ENCODE measurements at regions not wholly inside any gene's neighbourhood (a gene's known extent, or its start where the extent isn't known, plus 50 kb on each side); places are given as distances from the start of the nearest gene placed in this dataset.
"Not testable (repeated sequence)": the region's sequence is repeated elsewhere in the genome, so short reads cannot be mapped to it uniquely, and the experiment has no call there.

DNA sequence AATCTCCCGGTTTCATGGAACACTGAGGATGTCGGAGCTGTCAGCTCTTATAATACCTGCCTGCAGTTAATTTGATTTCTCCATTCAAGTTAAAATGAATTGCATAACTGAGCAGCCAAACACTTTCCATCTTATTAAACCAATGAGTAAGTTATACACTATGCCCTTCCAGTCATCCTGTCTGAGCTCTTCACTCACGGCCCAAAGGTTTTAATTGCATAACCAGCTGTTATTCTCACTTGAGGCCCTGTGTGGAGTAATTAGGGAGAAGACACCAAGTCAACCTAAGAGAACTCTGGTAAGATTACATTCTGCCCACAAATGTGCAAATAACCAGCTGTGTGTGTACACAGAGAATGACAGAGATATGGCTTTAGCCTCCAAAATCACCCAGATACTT lies 303.5 kb downstream of the TBC1D4 start:
- no peak for DNase-seq (ENCODE audit: low read depth, low spot score)
- no peak overlapping the region for H2AFZ ChIP-seq (ENCODE audit: control insufficient read depth, low read length)
- no peak overlapping the region for H3K4me2 ChIP-seq (ENCODE audit: control insufficient read depth, extremely low read depth, insufficient read depth, low read depth, low read length)
- H4K20me1 ChIP-seq (ENCODE audit: control insufficient read depth, extremely low read depth, insufficient read depth, low read length), result no peaks in the 10 kb centered on the region
- no peak overlapping the region for H3K9ac ChIP-seq (ENCODE audit: control insufficient read depth, extremely low read depth, insufficient read depth, low read length)
- H3K79me2 ChIP-seq (ENCODE audit: control insufficient read depth, insufficient read depth, low read length), result no peaks in the 10 kb centered on the region
- H3K9me3 ChIP-seq (ENCODE audit: control insufficient read depth, low read depth, low read length), result no peaks in the 10 kb centered on the region
- H3K4me1 ChIP-seq (ENCODE audit: control insufficient read depth, extremely low read depth, insufficient read depth, low read length), result peaks cover 2% of the 10 kb centered on the region
- peaks cover 3% of the 10 kb centered on the region for H3K27me3 ChIP-seq (ENCODE audit: control insufficient read depth, extremely low read depth, insufficient read depth, low read length)
- H3K36me3 ChIP-seq (ENCODE audit: control insufficient read depth in 2 of 2, extremely low read depth in 1 of 2, insufficient read depth in 2 of 2, low read length in 2 of 2), result no peaks in the 10 kb centered on the region
- H3K9me1 ChIP-seq (ENCODE audit: control insufficient read depth, extremely low read depth, insufficient read depth, low read length), result no peaks in the 10 kb centered on the region
- dilution Hi-C loops (cut with MboI; ENCODE audit: extremely low pct_ligation_motif_present, low sequenced_read_pairs), result no loop called here
- TF ChIP-seq, protein P1, sequence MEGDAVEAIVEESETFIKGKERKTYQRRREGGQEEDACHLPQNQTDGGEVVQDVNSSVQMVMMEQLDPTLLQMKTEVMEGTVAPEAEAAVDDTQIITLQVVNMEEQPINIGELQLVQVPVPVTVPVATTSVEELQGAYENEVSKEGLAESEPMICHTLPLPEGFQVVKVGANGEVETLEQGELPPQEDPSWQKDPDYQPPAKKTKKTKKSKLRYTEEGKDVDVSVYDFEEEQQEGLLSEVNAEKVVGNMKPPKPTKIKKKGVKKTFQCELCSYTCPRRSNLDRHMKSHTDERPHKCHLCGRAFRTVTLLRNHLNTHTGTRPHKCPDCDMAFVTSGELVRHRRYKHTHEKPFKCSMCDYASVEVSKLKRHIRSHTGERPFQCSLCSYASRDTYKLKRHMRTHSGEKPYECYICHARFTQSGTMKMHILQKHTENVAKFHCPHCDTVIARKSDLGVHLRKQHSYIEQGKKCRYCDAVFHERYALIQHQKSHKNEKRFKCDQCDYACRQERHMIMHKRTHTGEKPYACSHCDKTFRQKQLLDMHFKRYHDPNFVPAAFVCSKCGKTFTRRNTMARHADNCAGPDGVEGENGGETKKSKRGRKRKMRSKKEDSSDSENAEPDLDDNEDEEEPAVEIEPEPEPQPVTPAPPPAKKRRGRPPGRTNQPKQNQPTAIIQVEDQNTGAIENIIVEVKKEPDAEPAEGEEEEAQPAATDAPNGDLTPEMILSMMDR (optimal IDR thresholded peaks at IDR 0.05 in 1 of 3, IDR thresholded peaks at IDR 0.05 in 1 of 3, conservative IDR thresholded peaks at IDR 0.05 in 1 of 3; ENCODE audit: extremely low read depth in 1 of 3, insufficient read depth in 2 of 3, low read length in 3 of 3), result no peak
- TF ChIP-seq EZH2 (IDR thresholded peaks at IDR 0.05; ENCODE audit: low read length), result no peak
- H3K4me3 ChIP-seq (ENCODE audit: control insufficient read depth in 2 of 3, extremely low read depth in 1 of 3, insufficient read depth in 2 of 3, low read depth in 1 of 3, low read length in 3 of 3), result no peak overlapping the region
- H3K27ac ChIP-seq (ENCODE audit: control insufficient read depth, insufficient read depth, low read length), result no peak overlapping the region
- FAIRE-seq, result no peak

DNA sequence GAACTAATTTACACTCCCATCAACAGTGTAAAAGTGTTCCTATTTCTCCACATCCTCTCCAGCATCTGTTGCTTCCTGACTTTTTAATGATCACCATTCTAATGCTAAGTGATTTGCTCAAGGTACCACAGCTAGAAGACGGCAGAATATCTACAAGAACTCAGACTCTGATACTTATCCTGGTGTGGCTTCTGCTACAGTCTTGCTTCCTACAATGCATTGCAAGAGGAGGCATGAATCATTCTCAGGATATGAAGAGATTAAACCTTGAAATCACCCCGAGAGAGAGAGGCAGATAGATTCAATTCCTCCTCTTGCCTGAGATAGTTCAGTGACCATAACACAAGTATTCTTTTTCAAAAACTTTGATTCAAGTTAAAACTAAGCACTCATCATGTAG lies 306.4 kb downstream of the TBC1D4 start:
- Histone ChIP-seq H3K79me2 (ENCODE audit: control insufficient read depth, insufficient read depth, low read length) (no peaks in the 10 kb centered on the region), H3K27ac (ENCODE audit: control insufficient read depth, insufficient read depth, low read length) (no peak overlapping the region), H3K9me1 (ENCODE audit: control insufficient read depth, extremely low read depth, insufficient read depth, low read length) (no peaks in the 10 kb centered on the region), H3K4me2 (ENCODE audit: control insufficient read depth, extremely low read depth, insufficient read depth, low read depth, low read length) (no peak overlapping the region), H3K9me3 (ENCODE audit: control insufficient read depth, low read depth, low read length) (no peaks in the 10 kb centered on the region), H3K27me3 (ENCODE audit: control insufficient read depth, extremely low read depth, insufficient read depth, low read length) (peaks cover 4% of the 10 kb centered on the region), H3K4me3 (ENCODE audit: control insufficient read depth in 2 of 3, extremely low read depth in 1 of 3, insufficient read depth in 2 of 3, low read depth in 1 of 3, low read length in 3 of 3) (no peak overlapping the region), H3K36me3 (ENCODE audit: control insufficient read depth in 2 of 2, extremely low read depth in 1 of 2, insufficient read depth in 2 of 2, low read length in 2 of 2) (no peaks in the 10 kb centered on the region), H2AFZ (ENCODE audit: control insufficient read depth, low read length) (no peak overlapping the region), H4K20me1 (ENCODE audit: control insufficient read depth, extremely low read depth, insufficient read depth, low read length) (no peaks in the 10 kb centered on the region), H3K4me1 (ENCODE audit: control insufficient read depth, extremely low read depth, insufficient read depth, low read length) (no peaks in the 10 kb centered on the region), H3K9ac (ENCODE audit: control insufficient read depth, extremely low read depth, insufficient read depth, low read length) (no peak overlapping the region)
- FAIRE-seq, result no peak
- dilution Hi-C loops (cut with MboI; ENCODE audit: extremely low pct_ligation_motif_present, low sequenced_read_pairs), result no loop called here
- DNase-seq (ENCODE audit: low read depth, low spot score), result no peak
- no peak for TF ChIP-seq EZH2 (IDR thresholded peaks at IDR 0.05; ENCODE audit: low read length)
- TF ChIP-seq, protein P1 (optimal IDR thresholded peaks at IDR 0.05 in 1 of 3, IDR thresholded peaks at IDR 0.05 in 1 of 3, conservative IDR thresholded peaks at IDR 0.05 in 1 of 3; ENCODE audit: extremely low read depth in 1 of 3, insufficient read depth in 2 of 3, low read length in 3 of 3), result no peak

DNA sequence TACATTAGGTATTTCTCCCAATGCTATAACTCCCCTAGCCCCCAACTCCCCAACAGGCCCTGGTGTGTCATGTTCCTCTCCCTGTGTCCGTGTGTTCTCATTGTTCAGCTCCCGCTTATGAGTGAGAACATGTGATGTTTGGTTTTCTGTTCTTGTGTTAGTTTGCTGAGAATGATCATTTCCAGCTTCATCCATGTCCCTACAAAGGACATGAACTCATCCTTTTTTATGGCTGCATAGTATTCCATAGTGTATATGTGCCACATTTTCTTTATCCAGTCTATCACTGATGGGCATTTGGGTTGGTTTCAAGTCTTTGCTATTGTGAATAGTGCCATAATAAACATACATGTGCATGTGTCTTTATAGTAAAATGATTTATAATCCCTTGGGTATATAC lies 306.9 kb downstream of the TBC1D4 start:
- H3K27me3 ChIP-seq (ENCODE audit: control insufficient read depth, extremely low read depth, insufficient read depth, low read length); H3K9ac ChIP-seq (ENCODE audit: control insufficient read depth, extremely low read depth, insufficient read depth, low read length); H3K4me2 ChIP-seq (ENCODE audit: control insufficient read depth, extremely low read depth, insufficient read depth, low read depth, low read length); FAIRE-seq; H3K79me2 ChIP-seq (ENCODE audit: control insufficient read depth, insufficient read depth, low read length); H3K9me3 ChIP-seq (ENCODE audit: control insufficient read depth, low read depth, low read length); H3K27ac ChIP-seq (ENCODE audit: control insufficient read depth, insufficient read depth, low read length); DNase-seq (ENCODE audit: low read depth, low spot score); dilution Hi-C loops (cut with MboI; ENCODE audit: extremely low pct_ligation_motif_present, low sequenced_read_pairs); H3K4me3 ChIP-seq (ENCODE audit: control insufficient read depth in 2 of 3, extremely low read depth in 1 of 3, insufficient read depth in 2 of 3, low read depth in 1 of 3, low read length in 3 of 3); H3K4me1 ChIP-seq (ENCODE audit: control insufficient read depth, extremely low read depth, insufficient read depth, low read length); H4K20me1 ChIP-seq (ENCODE audit: control insufficient read depth, extremely low read depth, insufficient read depth, low read length); H3K9me1 ChIP-seq (ENCODE audit: control insufficient read depth, extremely low read depth, insufficient read depth, low read length); H3K36me3 ChIP-seq (ENCODE audit: control insufficient read depth in 2 of 2, extremely low read depth in 1 of 2, insufficient read depth in 2 of 2, low read length in 2 of 2); H2AFZ ChIP-seq (ENCODE audit: control insufficient read depth, low read length): not testable (repeated sequence)
